Body of pancreas (tissue), 4 donors: ENCODE measurements at regions not wholly inside any gene's neighbourhood (a gene's known extent, or its start where the extent isn't known, plus 50 kb on each side); places are given as distances from the start of the nearest gene placed in this dataset.

Source experiments
- POLR2A ChIP-seq, 3 donors: fragments of 450-650 bp; IDR thresholded peaks; one replicate each; pipeline ENCODE4 v1.6.1; 2016; ENCODE audit warnings: antibody characterized with exemption in 3 of 3, mild to moderate bottlenecking in 2 of 3
- TF ChIP-seq, protein P1 (sequence below), 7 experiments: fragments of 450-650 bp in 4 of 7; fragments of 200-600 bp in 3 of 7; sonication (generic) in 3 of 7; IDR thresholded peaks; one replicate each; pipeline ENCODE4 v1.5.1; 2016 to 2019; ENCODE audit warnings: antibody characterized with exemption in 7 of 7

DNA sequence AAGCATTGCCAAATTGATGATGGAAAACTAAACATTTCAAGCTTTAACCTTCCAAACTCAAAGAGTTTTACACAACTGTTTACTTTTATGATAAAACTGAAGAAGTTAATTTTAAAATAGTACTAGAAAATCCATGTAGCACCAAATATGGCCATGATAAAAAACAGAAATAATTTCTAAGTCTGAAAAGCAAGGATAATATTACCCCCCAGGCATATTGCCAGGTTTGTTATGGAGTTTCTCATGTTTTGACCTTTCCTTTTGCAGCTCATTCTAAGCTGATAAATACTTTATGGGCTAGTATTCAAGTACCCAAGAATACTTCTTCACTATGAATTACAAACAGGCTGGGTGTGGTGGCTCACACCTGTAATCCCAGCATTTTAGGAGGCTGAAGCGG, 209.9 kb upstream of the ZFP64 start:
- TF ChIP-seq, protein P1, sequence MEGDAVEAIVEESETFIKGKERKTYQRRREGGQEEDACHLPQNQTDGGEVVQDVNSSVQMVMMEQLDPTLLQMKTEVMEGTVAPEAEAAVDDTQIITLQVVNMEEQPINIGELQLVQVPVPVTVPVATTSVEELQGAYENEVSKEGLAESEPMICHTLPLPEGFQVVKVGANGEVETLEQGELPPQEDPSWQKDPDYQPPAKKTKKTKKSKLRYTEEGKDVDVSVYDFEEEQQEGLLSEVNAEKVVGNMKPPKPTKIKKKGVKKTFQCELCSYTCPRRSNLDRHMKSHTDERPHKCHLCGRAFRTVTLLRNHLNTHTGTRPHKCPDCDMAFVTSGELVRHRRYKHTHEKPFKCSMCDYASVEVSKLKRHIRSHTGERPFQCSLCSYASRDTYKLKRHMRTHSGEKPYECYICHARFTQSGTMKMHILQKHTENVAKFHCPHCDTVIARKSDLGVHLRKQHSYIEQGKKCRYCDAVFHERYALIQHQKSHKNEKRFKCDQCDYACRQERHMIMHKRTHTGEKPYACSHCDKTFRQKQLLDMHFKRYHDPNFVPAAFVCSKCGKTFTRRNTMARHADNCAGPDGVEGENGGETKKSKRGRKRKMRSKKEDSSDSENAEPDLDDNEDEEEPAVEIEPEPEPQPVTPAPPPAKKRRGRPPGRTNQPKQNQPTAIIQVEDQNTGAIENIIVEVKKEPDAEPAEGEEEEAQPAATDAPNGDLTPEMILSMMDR (IDR thresholded peaks at IDR 0.05): no peak
- no peak for TF ChIP-seq POLR2A (IDR thresholded peaks at IDR 0.05)
